GM23338 (cell line): ENCODE measurements at regions not wholly inside any gene's neighbourhood (a gene's known extent, or its start where the extent isn't known, plus 50 kb on each side); places are given as distances from the start of the nearest gene placed in this dataset.

Experiments
- ATAC-seq: fragments of 200-7000 bp; cut with Tn5 transposase; 3 replicates; pipeline ENCODE4 v1.9.1; 2020
- DNase-seq: peaks from one replicate; pipeline ENCODE4 v3.0.0-alpha.2; 2015; ENCODE audit warnings: low spot score
- H2AFZ ChIP-seq: fragments of 200-600 bp; sonication (generic); 2 replicates; pipeline ENCODE4 v1.8.0; 2016; ENCODE audit warnings: antibody characterized with exemption, mild to moderate bottlenecking, moderate library complexity
- H3F3A ChIP-seq: fragments of 200-600 bp; sonication (generic); replicated peaks from 2 replicates; pipeline ENCODE4 v1.8.0; 2017; ENCODE audit warnings: antibody characterized with exemption, mixed run types, low read depth
- H3K27ac ChIP-seq: fragments of 200-600 bp; sonication (generic); 2 replicates; pipeline ENCODE4 v1.6.1; 2016; ENCODE audit warnings: low read depth
- H3K27me3 ChIP-seq: fragments of 200-600 bp; sonication (generic); 2 replicates; pipeline ENCODE4 v1.8.0; 2016; ENCODE audit warnings: mild to moderate bottlenecking, mixed run types, moderate library complexity; ENCODE audit not compliant: insufficient read depth
- H3K36me3 ChIP-seq: fragments of 200-600 bp; sonication (generic); 2 replicates; pipeline ENCODE4 v1.8.0; 2016; ENCODE audit warnings: mild to moderate bottlenecking; ENCODE audit not compliant: insufficient read depth
- H3K4me1 ChIP-seq: fragments of 200-600 bp; sonication (generic); 2 replicates; pipeline ENCODE4 v1.8.0; 2016; ENCODE audit warnings: mild to moderate bottlenecking, moderate library complexity; ENCODE audit not compliant: insufficient read depth
- H3K4me2 ChIP-seq: fragments of 200-600 bp; sonication (generic); 2 replicates; pipeline ENCODE4 v1.7.1; 2017; ENCODE audit warnings: mixed run types
- H3K4me3 ChIP-seq: fragments of 200-600 bp; sonication (generic); 2 replicates; pipeline ENCODE4 v1.6.1; 2016; ENCODE audit warnings: mixed run types
- H3K79me2 ChIP-seq: fragments of 200-600 bp; sonication (generic); replicated peaks from 2 replicates; pipeline ENCODE4 v1.8.0; 2017; ENCODE audit warnings: mild to moderate bottlenecking; ENCODE audit not compliant: insufficient read depth
- H3K9me2 ChIP-seq: fragments of 200-600 bp; sonication (generic); 2 replicates; pipeline ENCODE4 v1.8.0; 2017; ENCODE audit not compliant: insufficient read depth
- H4K20me1 ChIP-seq: fragments of 200-600 bp; sonication (generic); replicated peaks from 2 replicates; pipeline ENCODE4 v1.8.0; 2017; ENCODE audit warnings: mild to moderate bottlenecking; ENCODE audit not compliant: insufficient read depth
- H3K27ac Mint-ChIP-seq: 2 replicates; pipeline ENCODE4 v1.8.0; 2020; ENCODE audit warnings: inconsistent platforms, mild to moderate bottlenecking, moderate library complexity, mixed read lengths
- H3K27me3 Mint-ChIP-seq: 3 replicates; pipeline ENCODE4 v1.8.0; 2022; ENCODE audit warnings: low read depth, mild to moderate bottlenecking, moderate library complexity, mixed read lengths, inconsistent platforms; ENCODE audit not compliant: insufficient read depth, poor library complexity
- H3K36me3 Mint-ChIP-seq: 3 replicates; pipeline ENCODE4 v1.8.0; 2021; ENCODE audit warnings: low read depth, mild to moderate bottlenecking, inconsistent platforms, moderate library complexity, mixed read lengths
- H3K4me1 Mint-ChIP-seq: 3 replicates; pipeline ENCODE4 v1.8.0; 2020; ENCODE audit warnings: mild to moderate bottlenecking, inconsistent platforms, mixed read lengths
- H3K4me3 Mint-ChIP-seq: 3 replicates; pipeline ENCODE4 v1.8.0; 2021; ENCODE audit warnings: moderate library complexity, mild to moderate bottlenecking, inconsistent platforms, mixed read lengths
- H3K9me3 Mint-ChIP-seq: 3 replicates; pipeline ENCODE4 v1.8.0; 2020; ENCODE audit warnings: moderate library complexity, mild to moderate bottlenecking, inconsistent platforms, mixed read lengths
- CREB1 ChIP-seq: fragments of 250-450 bp; sonication (Bioruptor Pico); IDR thresholded peaks from 2 replicates; pipeline ENCODE4 v1.5.0; 2020; ENCODE audit warnings: low read depth, mild to moderate bottlenecking, moderate library complexity
- ETS1 ChIP-seq: IDR thresholded peaks from 2 replicates; pipeline ENCODE4 v1.6.1; 2016; ENCODE audit warnings: antibody characterized with exemption
- EZH2 ChIP-seq: fragments of 200-600 bp; sonication (generic); IDR thresholded peaks from one replicate; pipeline ENCODE4 v1.8.0; 2017; ENCODE audit warnings: antibody characterized with exemption, mild to moderate bottlenecking, low read depth; ENCODE audit not compliant: unreplicated experiment
- EZH2phosphoT487 ChIP-seq: fragments of 200-600 bp; sonication (generic); IDR thresholded peaks from one replicate; pipeline ENCODE4 v1.8.1; 2018; ENCODE audit warnings: antibody characterized with exemption; ENCODE audit not compliant: unreplicated experiment
- JUNB ChIP-seq: IDR thresholded peaks from one replicate; pipeline ENCODE4 v1.6.1; 2016; ENCODE audit warnings: antibody characterized with exemption; ENCODE audit not compliant: unreplicated experiment
- NANOG ChIP-seq: IDR thresholded peaks from 2 replicates; pipeline ENCODE4 v1.6.1; 2016; ENCODE audit warnings: antibody characterized with exemption, borderline replicate concordance
- POLR2AphosphoS5 ChIP-seq: IDR thresholded peaks from 2 replicates; pipeline ENCODE4 v1.6.1; 2016; ENCODE audit warnings: antibody characterized with exemption, low read depth
- REST ChIP-seq: IDR thresholded peaks from one replicate; pipeline ENCODE4 v1.6.1; 2018; ENCODE audit warnings: antibody characterized with exemption; ENCODE audit not compliant: unreplicated experiment
- STAT1 ChIP-seq: IDR thresholded peaks from one replicate; pipeline ENCODE4 v1.6.1; 2016; ENCODE audit warnings: antibody characterized with exemption; ENCODE audit not compliant: unreplicated experiment
- ZNF114 ChIP-seq: fragments of 250-450 bp; sonication (Bioruptor Pico); IDR thresholded peaks from 2 replicates; pipeline ENCODE4 v1.5.0; 2020; ENCODE audit warnings: mild to moderate bottlenecking, moderate library complexity
- ZNF331 ChIP-seq: fragments of 250-450 bp; sonication (Bioruptor Pico); IDR thresholded peaks from 2 replicates; pipeline ENCODE4 v1.5.0; 2020; ENCODE audit warnings: low read depth, mild to moderate bottlenecking, moderate library complexity
- ZNF462 ChIP-seq: fragments of 250-450 bp; sonication (Bioruptor Pico); IDR thresholded peaks from 2 replicates; pipeline ENCODE4 v1.5.0; 2020; ENCODE audit warnings: mild to moderate bottlenecking, moderate library complexity
- TF ChIP-seq, protein P1 (sequence below), 2 experiments: fragments of 200-600 bp in 1 of 2; sonication (generic) in 1 of 2; conservative IDR thresholded peaks; 2 replicates each; pipeline versions ENCODE4 v1.5.1 to v1.6.1; 2016 to 2017; ENCODE audit warnings: antibody characterized with exemption in 2 of 2, low read depth in 2 of 2, mild to moderate bottlenecking in 2 of 2, moderate library complexity in 1 of 2

- H3K79me2 ChIP-seq: no peaks in the 10 kb centered on the region
- DNase-seq: no peak
- Mint-ChIP-seq H3K4me3 (no peak overlapping the region), H3K4me1 (no peaks in the 10 kb centered on the region), H3K27ac (no peak overlapping the region), H3K9me3 (no peaks in the 10 kb centered on the region), H3K27me3 (peaks cover 1% of the 10 kb centered on the region), H3K36me3 (no peaks in the 10 kb centered on the region)
- no peak overlapping the region for H3K4me3 ChIP-seq
- H3K4me1 ChIP-seq: peaks cover 1% of the 10 kb centered on the region; the same call in 1 of the 2 replicates
- H3K27ac ChIP-seq: no peak overlapping the region
- no peaks in the 10 kb centered on the region for H3K27me3 ChIP-seq
- no peaks in the 10 kb centered on the region for H3K9me2 ChIP-seq
- no peaks in the 10 kb centered on the region for H3K36me3 ChIP-seq
- H3F3A ChIP-seq: no peaks in the 10 kb centered on the region
- H4K20me1 ChIP-seq: no peaks in the 10 kb centered on the region
- TF ChIP-seq REST: no peak
- no peak for TF ChIP-seq POLR2AphosphoS5
- TF ChIP-seq EZH2: no peak
- no peak for TF ChIP-seq EZH2phosphoT487
- TF ChIP-seq ETS1: no peak
- TF ChIP-seq, protein P1, sequence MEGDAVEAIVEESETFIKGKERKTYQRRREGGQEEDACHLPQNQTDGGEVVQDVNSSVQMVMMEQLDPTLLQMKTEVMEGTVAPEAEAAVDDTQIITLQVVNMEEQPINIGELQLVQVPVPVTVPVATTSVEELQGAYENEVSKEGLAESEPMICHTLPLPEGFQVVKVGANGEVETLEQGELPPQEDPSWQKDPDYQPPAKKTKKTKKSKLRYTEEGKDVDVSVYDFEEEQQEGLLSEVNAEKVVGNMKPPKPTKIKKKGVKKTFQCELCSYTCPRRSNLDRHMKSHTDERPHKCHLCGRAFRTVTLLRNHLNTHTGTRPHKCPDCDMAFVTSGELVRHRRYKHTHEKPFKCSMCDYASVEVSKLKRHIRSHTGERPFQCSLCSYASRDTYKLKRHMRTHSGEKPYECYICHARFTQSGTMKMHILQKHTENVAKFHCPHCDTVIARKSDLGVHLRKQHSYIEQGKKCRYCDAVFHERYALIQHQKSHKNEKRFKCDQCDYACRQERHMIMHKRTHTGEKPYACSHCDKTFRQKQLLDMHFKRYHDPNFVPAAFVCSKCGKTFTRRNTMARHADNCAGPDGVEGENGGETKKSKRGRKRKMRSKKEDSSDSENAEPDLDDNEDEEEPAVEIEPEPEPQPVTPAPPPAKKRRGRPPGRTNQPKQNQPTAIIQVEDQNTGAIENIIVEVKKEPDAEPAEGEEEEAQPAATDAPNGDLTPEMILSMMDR (conservative IDR thresholded peaks at IDR 0.05; ENCODE audit: low read depth in 2 of 2): no peak
- TF ChIP-seq JUNB: no peak
- no peak for TF ChIP-seq ZNF114 (CRISPR knock-in tag)
- TF ChIP-seq ZNF462 (CRISPR knock-in tag): no peak
- TF ChIP-seq NANOG: no peak
- TF ChIP-seq STAT1: no peak
- TF ChIP-seq CREB1 (CRISPR knock-in tag): no peak
- no peak for TF ChIP-seq ZNF331
- H3K4me2 ChIP-seq: no peak overlapping the region
- ATAC-seq: no peak
- no peak overlapping the region for H2AFZ ChIP-seq
Observed at GRCh38 chr15:96549136-96549535, 218.6 kb downstream of the NR2F2 start.
